NCI-H446 treated with DMSO at 0.1 percent for 48 hours (cell line): ENCODE measurements at regions not wholly inside any gene's neighbourhood (a gene's known extent, or its start where the extent isn't known, plus 50 kb on each side); places are given as distances from the start of the nearest gene placed in this dataset.
"Not testable (repeated sequence)": the region's sequence is repeated elsewhere in the genome, so short reads cannot be mapped to it uniquely, and the experiment has no call there.

Experiments used
- DNase-seq: peaks from one replicate; lab custom pipeline; 2025; lab: John Stamatoyannopoulos, UW

DNA sequence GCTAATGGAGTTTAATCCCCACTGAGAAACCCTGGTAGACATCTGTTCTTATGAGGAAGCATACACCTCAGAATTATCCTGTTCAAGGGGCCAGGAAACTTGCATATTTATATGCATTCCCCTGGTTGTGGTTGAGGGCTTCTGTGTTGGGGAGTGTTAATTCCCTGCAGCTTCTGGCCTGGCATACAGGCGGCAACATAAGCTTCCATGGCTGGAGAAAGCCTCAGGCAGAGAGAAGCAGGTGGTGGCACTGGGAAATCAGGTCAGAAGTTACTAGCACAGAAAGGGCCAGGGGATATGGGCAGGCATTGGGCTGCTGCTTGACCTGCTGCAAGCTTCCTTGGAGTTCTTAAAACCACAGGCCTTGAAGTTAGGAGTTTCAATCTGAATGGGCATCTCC, 166.1 kb upstream of the SEMA6A start:
- DNase-seq = no peak

DNA sequence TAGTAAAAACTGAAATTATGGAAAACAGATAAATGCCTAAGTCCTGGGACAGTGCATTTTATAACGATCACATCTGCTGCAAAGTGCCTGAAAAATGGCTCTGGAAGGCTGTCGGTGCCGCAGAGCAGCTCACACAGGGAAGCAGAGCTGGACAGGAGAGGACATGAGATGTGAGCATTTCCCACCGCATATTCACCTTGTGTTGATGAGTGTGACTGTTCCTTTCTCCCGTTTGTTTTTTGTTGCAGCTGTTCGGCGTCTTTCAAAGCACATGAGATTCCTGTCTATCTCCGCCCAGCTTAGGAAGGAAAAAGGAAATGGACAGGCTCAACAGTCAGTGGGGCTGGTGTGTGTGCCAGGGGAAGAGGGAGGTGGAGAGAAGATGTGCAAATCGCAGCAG, 164.9 kb upstream of the SEMA6A start:
- no peak for DNase-seq

DNA sequence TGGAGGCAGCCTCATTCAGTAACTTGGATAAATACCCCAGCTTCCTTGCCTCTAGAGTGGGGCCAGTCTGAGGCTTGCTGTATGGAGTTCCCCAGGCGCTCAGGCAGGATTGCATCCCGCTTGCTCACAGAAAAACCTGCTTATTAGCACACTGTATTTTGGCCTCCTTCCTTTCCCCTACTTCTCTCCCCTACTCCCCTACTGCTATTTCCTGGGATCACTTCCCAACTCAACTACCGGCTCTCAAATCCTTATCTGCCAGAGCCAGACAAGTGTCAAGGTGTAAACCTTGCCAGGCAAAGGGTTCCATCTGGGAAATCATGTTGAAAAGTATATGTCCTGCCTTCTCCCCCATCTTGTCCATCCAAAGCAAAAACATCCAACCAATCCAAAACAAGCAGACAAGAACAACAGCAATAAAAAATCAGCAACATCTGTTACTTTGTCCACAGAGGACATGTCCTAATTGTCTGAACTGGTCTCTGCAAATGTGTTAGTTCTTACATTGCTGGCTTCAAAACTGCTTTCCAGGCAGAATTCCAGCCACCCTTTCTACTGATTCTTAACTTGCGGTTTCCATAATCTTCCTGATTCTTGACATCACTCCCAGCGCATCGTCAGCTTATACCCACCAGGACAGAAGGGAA, 164.1 kb upstream of the SEMA6A start:
- DNase-seq = peak; percentile 92

DNA sequence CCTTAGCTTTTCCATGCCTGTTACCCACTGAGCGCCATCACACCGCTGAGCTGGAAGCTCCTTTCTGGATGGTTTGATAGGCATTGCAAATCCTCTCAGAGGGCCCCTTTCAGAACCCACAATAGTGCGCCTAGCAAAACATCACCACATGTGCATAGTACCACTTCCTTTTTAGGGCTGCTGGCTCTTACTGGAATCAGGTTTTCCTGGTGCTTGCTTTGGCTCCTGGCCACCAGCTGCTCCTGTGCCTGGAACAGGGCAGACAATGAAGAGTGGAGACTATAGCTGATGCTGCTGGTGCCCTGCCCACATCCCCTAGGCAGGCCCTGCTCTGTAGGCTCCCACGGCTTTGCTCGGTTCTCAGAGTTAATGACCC, 163.6 kb upstream of the SEMA6A start:
- DNase-seq = no peak

DNA sequence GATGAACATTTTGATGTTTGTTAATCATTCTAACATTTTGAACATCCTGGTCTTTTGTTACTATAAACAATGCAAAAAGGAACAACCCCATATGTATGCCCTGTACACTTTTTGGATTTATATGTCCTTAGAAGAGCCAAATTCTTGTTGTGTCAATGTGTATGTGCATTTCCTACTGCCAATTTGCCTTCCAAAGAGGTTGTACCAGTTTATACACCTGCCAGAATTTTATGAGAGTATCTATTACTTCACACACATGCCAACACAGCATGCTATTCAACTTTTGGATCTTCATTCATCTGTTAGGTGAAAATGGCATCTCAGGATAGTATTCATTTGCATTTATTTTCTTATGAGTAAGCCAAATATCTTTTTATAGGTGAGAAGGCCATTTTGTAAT, 162.0 kb upstream of the SEMA6A start:
- DNase-seq = no peak

DNA sequence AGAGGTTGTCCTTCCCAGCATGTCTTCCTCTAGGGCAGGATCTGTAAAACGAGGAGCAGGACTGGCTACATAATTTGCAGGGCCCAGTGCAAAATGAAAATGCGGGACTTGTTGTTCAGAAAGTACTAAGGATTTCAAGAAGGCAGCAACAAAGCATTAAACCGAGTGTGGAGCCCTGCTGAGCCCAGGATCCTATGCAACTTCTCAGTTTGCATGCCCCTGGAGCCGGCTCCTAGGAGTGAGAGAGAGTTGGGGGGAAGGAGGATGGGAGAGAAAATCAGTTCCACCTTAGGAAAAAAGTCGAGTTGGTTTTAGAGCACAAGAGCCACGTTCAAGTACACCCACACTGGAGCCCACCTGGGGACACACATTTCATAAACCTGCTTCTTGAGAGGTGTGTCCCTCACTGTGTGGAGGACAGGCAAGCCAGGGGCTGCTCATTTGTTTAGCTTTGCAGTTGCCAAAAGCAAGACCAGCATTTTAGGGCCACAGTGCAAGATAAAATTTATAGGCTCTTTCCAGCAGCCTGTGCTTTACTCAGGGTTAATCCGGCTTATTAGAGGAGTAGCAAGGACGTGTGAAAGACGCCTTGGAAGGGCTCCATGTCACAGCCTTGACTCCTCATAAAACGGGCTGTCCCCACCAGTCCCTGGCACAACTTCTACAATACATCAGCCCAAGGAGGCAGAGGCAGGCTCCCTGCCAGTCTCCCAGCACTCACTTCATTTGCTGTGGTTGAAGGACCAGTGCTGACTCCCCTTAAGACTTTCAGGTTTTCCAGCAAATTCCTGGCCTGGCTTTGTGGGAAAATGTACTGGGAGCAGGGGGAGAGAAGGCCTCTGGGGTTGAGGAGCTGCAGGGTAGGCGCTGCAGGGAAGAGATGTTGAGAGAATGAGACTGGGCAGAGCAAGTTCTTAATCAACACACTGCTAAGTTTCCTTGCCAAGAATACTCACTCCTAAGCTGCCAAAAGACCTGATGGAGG, 159.7 kb upstream of the SEMA6A start:
- peak; percentile 83 for DNase-seq

DNA sequence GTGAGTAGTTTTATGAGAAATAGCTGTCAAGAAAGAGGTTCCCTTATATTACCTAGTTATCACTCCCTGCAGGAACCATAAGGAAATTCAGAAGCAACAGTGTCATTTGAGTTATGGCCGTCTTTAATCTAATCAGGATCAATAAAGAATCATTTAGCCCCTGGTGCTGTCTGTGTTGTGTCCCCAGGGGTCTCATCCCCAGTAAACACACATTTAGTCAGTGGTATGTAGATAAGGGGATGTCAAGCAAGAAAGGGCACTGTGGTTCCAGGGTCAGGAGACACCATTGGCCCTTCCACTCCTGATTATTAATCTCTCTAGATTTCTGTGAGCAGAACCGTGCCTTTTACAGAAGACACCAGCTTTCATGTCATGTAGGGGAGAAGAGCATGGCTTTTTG, 158.0 kb upstream of the SEMA6A start:
- no peak for DNase-seq

DNA sequence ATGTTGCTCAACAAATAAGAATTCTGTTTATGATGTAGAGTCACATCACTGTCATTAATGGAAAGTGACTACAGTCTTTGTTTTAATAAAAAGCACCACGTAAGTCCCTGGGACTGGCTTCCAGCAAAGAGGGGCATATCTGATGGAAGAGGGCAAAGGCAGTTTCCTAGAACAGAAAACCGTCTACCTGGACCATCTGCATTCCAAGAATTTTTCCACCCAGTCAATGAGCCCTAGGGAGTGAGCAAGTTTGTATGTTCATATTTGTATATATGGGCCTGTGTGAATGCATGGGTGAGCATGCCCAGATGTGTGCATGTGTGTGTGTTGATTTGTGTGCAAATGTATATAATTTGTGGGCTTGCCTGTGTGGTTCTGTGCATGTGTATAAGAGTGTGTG, 156.8 kb upstream of the SEMA6A start:
- DNase-seq = no peak

DNA sequence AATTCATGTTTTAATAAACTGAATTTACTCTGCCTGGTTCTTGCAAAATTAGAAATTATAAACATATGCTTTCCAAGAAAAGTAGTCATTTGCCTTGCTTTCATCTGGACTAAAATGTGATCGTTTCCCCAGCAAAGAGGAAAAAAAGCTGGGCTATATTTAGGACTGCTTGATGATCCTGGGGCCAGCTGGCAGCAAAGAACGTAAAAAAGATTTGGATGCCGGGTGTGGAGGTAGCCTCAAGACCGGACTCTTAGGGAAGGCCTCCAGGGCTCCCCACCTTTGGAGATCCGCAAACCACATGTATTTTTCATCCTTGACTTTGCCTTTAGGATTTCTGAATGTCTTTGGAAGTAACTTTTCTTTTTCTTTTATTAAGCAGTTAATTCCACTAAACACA, 156.1 kb upstream of the SEMA6A start:
- no peak for DNase-seq

DNA sequence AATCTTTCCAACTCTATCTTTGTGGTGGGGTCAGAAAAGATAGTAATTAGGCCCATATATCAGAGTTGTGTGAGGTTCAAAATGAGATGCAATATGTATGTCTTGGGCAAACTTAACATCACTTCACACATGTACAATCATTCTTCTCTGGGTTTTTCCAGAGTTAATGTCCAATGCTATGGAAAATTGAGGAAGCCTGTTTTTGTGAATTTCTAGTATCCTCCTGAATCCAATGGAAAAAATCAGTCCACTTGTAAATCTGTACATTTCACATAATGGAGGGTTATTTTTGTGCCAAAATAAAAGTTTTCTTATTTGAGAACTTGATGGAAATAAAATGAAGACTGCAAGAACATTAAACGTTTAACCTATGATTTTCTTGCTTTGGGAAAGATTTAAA, 155.6 kb upstream of the SEMA6A start:
- no peak for DNase-seq

DNA sequence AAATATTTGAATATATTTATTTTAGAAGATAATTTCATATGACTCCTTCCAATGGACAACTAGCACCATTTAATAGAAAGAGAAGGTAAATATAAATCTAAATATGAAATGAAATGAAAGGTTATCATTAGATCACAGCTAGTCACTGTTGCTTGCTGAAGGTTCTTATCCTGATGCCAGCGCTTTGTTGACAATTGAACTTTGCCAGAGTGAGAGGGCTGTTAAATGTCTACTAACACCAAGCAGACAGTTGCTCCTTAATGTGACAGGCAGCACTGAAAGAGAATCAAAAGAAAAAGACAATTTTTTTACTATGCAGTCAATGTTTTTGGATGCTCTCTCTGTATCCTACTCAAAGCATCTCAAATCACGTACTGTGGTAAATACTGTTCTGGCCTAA, 152.6 kb upstream of the SEMA6A start:
- DNase-seq = no peak

DNA sequence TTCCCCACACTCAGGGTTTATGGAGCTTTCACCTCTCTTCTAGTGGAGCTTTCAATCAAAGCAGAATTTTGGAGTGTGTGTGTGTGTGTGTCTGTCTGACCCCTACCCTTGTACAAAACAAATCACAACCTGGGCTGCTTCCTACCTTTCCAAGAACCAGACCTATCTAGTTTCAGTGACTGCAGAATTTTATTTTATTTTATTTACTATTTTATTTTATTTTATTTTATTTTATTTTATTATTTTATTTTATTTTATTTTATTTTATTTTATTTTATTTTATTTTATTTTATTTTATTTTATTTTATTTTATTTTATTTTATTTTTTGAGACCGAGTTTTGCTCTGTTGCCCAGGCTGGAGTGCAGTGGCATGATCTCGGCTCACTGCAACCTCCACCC, 151.6 kb upstream of the SEMA6A start:
- DNase-seq = not testable (repeated sequence)

DNA sequence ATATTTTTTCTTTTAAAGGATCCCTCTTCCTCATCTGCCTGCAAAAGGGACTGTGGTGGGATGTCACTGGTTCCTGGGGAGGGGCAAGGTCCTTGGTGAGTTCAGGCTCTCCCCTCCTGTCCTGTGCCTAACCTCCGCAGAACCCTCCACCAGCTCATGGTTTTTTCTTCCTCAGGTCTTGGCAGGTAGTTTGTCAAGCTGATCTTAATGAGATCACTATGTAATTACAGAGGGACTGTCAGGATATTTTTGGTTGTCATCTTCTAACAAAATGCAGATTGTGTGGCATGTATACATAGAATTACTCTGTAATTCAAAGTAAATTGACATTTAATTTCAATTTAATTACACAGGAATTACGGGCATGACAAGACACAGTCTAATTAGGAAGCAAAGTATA, 150.3 kb upstream of the SEMA6A start:
- no peak for DNase-seq

DNA sequence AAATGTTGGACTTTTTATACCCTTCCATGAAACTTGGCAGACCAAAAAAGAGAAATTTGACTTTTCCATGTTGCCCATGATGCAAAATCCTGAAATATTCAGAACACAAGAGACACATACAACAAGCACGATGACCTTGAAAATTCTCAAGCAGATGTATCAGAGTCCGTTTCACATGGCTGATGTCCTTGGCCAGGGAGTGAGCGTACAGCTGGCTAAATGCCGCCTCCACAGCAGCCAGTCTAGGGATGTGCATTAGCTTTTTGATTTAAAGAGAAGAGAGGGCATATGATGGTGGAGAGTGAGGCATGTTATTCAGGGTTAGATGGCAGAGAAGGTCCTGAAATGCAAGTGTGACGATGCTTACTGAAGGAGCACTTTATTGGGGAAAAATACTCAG, 148.0 kb upstream of the SEMA6A start:
- no peak for DNase-seq

DNA sequence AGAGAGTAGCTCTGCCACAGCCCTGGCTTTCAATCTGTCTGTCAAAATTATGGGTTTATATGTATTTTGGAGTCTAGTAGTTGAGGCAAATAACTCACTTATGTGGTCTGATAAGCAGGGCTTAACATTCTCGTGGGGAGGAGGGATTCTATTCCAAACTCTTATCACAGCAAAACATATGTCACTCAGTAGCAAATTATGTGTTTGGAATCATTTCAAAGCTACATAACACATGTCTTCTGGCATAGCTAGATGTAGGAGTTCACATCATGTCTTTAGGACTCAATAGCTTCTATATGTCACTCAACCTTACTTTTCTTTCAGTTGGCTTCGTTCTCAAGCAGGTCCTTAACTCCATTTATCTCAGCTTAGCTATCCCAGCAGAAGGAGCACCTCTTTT, 144.5 kb upstream of the SEMA6A start:
- no peak for DNase-seq

DNA sequence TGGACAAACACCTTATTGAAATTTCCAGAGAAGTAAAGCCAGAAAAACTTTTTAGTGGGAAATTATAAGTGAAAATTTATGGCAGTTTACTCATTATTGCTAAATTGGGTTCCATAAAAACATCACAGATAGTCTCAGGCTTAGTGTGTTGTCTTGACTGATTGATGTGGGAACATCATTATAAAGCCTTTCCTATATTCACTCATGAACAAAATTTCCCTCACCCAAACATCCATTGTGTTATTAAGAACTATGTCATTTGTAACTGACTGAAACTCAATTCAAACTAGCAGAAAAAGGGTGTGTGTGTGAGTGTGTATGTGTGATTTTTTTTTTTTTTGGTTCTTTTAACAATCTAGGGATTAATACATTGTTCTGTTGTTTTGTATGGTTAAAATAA, 143.7 kb upstream of the SEMA6A start:
- DNase-seq = no peak

DNA sequence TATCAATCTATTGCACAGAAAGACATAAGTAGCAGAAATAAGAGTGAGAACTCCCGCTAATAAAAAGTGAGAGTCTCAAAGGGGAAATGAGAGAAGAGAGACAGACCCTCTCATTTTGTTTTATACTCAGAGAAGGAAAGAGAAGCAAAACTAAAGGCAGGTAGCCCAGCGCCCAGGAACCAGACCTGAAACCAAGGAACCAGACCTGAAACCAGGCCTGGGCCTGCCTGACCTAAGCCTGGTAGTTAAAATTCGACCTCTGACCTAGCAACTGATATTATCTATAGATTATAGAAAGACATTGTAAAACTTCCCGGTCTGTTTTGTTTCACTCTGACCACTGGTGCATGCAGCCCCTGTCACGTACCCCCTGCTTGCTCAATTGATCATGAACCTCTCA, 134.5 kb upstream of the SEMA6A start:
- DNase-seq = no peak

DNA sequence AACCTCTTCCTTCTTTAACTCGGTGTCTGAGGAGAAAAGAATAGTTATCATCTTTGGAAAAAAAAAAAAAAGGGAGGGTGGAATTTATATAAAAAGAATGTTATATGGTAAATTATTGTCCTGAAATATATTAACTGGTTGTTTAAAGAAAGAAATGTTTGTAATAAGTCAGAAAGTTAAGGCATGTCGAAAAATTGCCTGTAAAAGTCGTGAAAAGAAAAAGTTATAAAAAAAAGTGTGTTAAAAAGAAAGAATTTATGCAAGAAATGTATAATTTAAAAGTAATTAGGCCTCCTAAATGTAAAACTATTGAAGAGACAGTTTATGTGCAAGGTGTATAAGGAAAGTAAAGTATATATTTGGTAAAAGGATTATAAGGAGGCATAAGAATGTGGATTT, 130.5 kb upstream of the SEMA6A start:
- not testable (repeated sequence) for DNase-seq

DNA sequence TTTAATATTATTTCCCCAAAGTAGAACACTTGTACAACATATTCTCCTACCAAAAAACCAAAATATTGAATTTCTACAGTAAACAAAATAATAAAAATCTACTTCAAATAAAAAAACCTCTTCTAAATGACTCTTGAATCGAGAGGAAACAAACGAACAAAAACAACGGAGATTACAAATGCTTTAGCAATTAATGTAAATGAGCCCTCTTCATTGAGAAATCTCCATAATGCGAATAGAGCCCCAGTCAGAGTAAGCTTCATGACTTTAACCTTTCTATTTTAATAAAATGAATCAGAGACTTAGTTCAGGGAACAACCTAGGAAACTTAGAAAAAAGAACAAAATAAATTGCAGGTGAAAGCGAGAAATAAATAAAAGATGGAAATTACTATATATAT, 129.3 kb upstream of the SEMA6A start:
- DNase-seq = no peak

DNA sequence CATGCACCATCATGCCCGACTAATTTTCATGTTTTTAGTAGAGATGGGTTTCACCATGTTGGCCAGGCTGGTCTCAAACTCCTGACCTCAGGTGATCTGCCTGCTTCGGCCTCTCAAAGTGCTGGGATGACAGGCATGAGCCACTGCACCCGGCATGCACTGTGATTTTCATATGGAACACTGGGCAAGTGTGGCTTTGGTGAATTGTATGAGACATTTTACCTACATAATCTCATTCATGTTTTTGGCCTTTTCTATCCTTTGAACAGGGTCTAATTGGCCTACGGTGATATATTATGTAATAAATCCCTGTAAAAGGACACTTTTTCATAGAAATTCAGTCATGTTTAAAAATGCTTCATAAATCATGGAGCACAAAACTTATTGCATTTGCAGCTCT, 128.7 kb upstream of the SEMA6A start:
- no peak for DNase-seq

DNA sequence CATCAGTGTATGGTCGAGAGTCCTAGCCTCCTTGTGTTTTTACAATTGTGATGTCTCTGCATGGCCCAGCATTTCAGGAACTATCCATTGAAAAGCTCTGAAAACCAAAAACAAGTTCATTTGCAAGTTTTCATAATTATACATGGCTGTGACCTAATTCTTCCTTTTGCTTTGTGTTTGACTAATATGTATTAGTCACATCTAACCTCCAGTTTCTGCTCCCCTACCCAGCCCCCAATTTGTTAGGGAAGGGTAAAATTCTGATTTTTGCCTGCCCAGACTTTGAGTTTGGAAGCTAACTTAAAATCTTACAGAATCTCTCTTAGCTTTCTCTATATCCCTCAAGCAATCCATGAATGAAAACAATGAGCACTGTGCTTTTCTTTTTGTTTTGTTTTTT, 128.2 kb upstream of the SEMA6A start:
- no peak for DNase-seq

DNA sequence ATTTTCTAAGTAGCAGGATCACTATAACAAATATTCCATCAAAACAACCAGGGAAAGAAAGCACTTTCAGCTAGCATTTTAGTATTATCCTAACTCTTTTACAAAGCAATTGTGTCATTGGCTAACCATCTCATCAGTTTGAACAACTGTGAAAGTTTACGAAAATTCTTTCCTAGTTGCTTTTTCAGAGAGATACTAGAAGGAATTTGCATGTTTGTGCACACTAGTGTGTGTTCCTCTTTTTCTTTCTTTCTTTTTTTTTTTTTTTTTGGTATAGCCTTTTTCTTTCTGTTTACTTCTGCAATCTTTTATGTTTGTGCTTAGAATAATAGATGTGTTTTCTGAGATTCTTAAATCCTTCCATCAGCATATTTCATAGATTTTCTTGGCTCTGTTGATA, 124.7 kb upstream of the SEMA6A start:
- no peak for DNase-seq

DNA sequence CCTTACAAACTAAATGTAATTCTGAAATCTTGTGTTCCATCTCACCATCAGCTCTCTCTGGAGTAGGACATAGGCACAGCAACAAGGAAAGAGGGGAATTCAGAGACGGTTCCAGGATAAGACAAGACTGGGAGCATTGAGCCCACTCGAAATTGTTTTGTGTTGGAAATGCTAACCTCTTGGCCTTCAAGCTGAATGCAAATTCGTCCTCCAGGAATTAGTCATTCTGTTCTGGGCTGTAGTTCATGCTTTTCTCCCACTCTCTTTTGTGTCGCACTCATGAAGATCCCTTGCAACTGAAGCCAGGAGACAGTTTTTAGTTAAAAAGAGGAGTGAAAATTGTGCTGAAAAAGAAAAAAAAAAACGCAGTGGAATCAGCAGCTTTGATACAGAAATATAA, 121.7 kb upstream of the SEMA6A start:
- no peak for DNase-seq

DNA sequence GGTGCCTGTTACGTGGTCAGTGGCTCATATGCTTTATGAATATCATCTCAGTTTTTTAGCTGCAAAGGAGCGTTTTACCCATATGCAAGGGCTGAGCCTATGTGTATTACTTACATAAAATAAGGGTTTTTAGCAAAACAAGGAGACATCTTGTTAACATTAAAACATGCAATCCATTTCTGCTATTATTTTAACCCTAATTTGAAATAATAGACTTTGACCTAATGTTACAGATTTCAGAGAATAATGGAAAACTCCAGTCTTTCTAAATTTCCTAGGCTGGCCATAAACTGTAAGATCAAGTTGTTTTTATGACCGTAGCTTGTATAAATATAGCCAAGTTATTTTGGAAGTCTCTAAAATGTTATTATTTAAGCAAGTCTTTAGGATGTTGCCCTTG, 121.1 kb upstream of the SEMA6A start:
- no peak for DNase-seq
